Right atrium auricular region (tissue), 2 donors: ENCODE measurements at regions not wholly inside any gene's neighbourhood (a gene's known extent, or its start where the extent isn't known, plus 50 kb on each side); places are given as distances from the start of the nearest gene placed in this dataset.

Experiments
- DNase-seq: peaks from one replicate; pipeline ENCODE4 v3.0.0-alpha.2; 2019; ENCODE audit warnings: low spot score
- H3K27ac ChIP-seq, 2 donors: fragments of 200-600 bp; sonication (generic); 1 replicate in 1 of 2; 2 replicates in 1 of 2; pipeline ENCODE4 v1.5.1; 2016 to 2019
- H3K27me3 ChIP-seq, 2 donors: fragments of 200-600 bp; sonication (generic); one replicate each; pipeline versions ENCODE4 v1.5.1 to v1.6.0; 2017 to 2019
- H3K36me3 ChIP-seq: fragments of 200-600 bp; sonication (generic); one replicate; pipeline ENCODE4 v1.5.1; 2016
- H3K4me1 ChIP-seq, 2 donors: fragments of 200-600 bp; sonication (generic); one replicate each; pipeline versions ENCODE4 v1.5.1 to v1.6.0; 2017 to 2019
- H3K4me3 ChIP-seq, 2 donors: fragments of 200-600 bp; sonication (generic); 1 replicate in 1 of 2; 2 replicates in 1 of 2; pipeline ENCODE4 v1.5.1; 2017 to 2019; ENCODE audit warnings: mild to moderate bottlenecking in 1 of 2, moderate library complexity in 1 of 2
- H3K9me3 ChIP-seq, 2 donors: fragments of 200-600 bp; sonication (generic); one replicate each; pipeline ENCODE4 v1.5.1; 2019
- CTCF ChIP-seq, 2 donors: fragments of 200-600 bp; sonication (generic); IDR thresholded peaks; one replicate each; pipeline ENCODE4 v1.5.1; 2019; ENCODE audit warnings: antibody characterized with exemption in 2 of 2

- Histone ChIP-seq H3K9me3 (no peaks in the 10 kb centered on the region), H3K27ac (no peak overlapping the region), H3K36me3 (no peaks in the 10 kb centered on the region), H3K4me3 (no peak overlapping the region), H3K4me1 (no peaks in the 10 kb centered on the region), H3K27me3 (no peaks in the 10 kb centered on the region)
- TF ChIP-seq CTCF (IDR thresholded peaks at IDR 0.05): no peak
- no peak for DNase-seq
Observed at GRCh38 chr2:2754940-2755339, 423.9 kb upstream of the MYT1L start.

GRCh38 chr2:2751715-2752315 lies 420.7 kb upstream of the MYT1L start:
- no peaks in the 10 kb centered on the region for H3K36me3 ChIP-seq
- H3K9me3 ChIP-seq: no peaks in the 10 kb centered on the region
- no peak for TF ChIP-seq CTCF (IDR thresholded peaks at IDR 0.05)
- H3K4me3 ChIP-seq: no peak overlapping the region
- no peak for DNase-seq
- no peaks in the 10 kb centered on the region for H3K4me1 ChIP-seq
- H3K27ac ChIP-seq: no peak overlapping the region
- H3K27me3 ChIP-seq: no peaks in the 10 kb centered on the region

GRCh38 chr2:2750867-2751714 lies 420.0 kb upstream of the MYT1L start:
- H3K4me3 ChIP-seq: no peak overlapping the region
- no peaks in the 10 kb centered on the region for H3K9me3 ChIP-seq
- DNase-seq: no peak
- no peaks in the 10 kb centered on the region for H3K4me1 ChIP-seq
- no peaks in the 10 kb centered on the region for H3K27me3 ChIP-seq
- H3K36me3 ChIP-seq: no peaks in the 10 kb centered on the region
- H3K27ac ChIP-seq: no peak overlapping the region
- TF ChIP-seq CTCF (IDR thresholded peaks at IDR 0.05): no peak

- H3K9me3 ChIP-seq: no peaks in the 10 kb centered on the region
- H3K27ac ChIP-seq: no peak overlapping the region
- no peak overlapping the region for H3K4me3 ChIP-seq
- DNase-seq: no peak
- no peak for TF ChIP-seq CTCF (IDR thresholded peaks at IDR 0.05)
- no peaks in the 10 kb centered on the region for H3K27me3 ChIP-seq
- H3K36me3 ChIP-seq: no peaks in the 10 kb centered on the region
- H3K4me1 ChIP-seq: no peaks in the 10 kb centered on the region
Observed at GRCh38 chr2:2749206-2749598, 418.1 kb upstream of the MYT1L start.

GRCh38 chr2:2748399-2749205 lies 417.5 kb upstream of the MYT1L start:
- Histone ChIP-seq H3K36me3 (no peaks in the 10 kb centered on the region), H3K4me1 (no peaks in the 10 kb centered on the region), H3K9me3 (no peaks in the 10 kb centered on the region), H3K27me3 (no peaks in the 10 kb centered on the region), H3K4me3 (no peak overlapping the region), H3K27ac (no peak overlapping the region)
- TF ChIP-seq CTCF (IDR thresholded peaks at IDR 0.05): no peak
- DNase-seq: no peak
